ENCODE measurements at regions not wholly inside any gene's neighbourhood (a gene's known extent, or its start where the extent isn't known, plus 50 kb on each side); places are given as distances from the start of the nearest gene placed in this dataset.

- TF ChIP-seq, protein P1, sequence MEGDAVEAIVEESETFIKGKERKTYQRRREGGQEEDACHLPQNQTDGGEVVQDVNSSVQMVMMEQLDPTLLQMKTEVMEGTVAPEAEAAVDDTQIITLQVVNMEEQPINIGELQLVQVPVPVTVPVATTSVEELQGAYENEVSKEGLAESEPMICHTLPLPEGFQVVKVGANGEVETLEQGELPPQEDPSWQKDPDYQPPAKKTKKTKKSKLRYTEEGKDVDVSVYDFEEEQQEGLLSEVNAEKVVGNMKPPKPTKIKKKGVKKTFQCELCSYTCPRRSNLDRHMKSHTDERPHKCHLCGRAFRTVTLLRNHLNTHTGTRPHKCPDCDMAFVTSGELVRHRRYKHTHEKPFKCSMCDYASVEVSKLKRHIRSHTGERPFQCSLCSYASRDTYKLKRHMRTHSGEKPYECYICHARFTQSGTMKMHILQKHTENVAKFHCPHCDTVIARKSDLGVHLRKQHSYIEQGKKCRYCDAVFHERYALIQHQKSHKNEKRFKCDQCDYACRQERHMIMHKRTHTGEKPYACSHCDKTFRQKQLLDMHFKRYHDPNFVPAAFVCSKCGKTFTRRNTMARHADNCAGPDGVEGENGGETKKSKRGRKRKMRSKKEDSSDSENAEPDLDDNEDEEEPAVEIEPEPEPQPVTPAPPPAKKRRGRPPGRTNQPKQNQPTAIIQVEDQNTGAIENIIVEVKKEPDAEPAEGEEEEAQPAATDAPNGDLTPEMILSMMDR (conservative IDR thresholded peaks at IDR 0.05; ENCODE audit: low read length), result no peak
- no peak for TF ChIP-seq EZH2phosphoT487 (IDR thresholded peaks at IDR 0.05; ENCODE audit: borderline replicate concordance)
Observed at GRCh38 chr2:126038861-126039260, 617.1 kb upstream of the GYPC start.

All from Loucy (cell line).